GM23338 (cell line): ENCODE measurements at regions not wholly inside any gene's neighbourhood (a gene's known extent, or its start where the extent isn't known, plus 50 kb on each side); places are given as distances from the start of the nearest gene placed in this dataset.

ENCODE experiments used
- POLR2AphosphoS5 ChIP-seq: IDR thresholded peaks from 2 replicates; pipeline ENCODE4 v1.6.1; 2016; ENCODE audit warnings: antibody characterized with exemption, low read depth
- TF ChIP-seq, protein P1 (sequence below), 2 experiments: fragments of 200-600 bp in 1 of 2; sonication (generic) in 1 of 2; conservative IDR thresholded peaks; 2 replicates each; pipeline versions ENCODE4 v1.5.1 to v1.6.1; 2016 to 2017; ENCODE audit warnings: antibody characterized with exemption in 2 of 2, low read depth in 2 of 2, mild to moderate bottlenecking in 2 of 2, moderate library complexity in 1 of 2

- TF ChIP-seq, protein P1, sequence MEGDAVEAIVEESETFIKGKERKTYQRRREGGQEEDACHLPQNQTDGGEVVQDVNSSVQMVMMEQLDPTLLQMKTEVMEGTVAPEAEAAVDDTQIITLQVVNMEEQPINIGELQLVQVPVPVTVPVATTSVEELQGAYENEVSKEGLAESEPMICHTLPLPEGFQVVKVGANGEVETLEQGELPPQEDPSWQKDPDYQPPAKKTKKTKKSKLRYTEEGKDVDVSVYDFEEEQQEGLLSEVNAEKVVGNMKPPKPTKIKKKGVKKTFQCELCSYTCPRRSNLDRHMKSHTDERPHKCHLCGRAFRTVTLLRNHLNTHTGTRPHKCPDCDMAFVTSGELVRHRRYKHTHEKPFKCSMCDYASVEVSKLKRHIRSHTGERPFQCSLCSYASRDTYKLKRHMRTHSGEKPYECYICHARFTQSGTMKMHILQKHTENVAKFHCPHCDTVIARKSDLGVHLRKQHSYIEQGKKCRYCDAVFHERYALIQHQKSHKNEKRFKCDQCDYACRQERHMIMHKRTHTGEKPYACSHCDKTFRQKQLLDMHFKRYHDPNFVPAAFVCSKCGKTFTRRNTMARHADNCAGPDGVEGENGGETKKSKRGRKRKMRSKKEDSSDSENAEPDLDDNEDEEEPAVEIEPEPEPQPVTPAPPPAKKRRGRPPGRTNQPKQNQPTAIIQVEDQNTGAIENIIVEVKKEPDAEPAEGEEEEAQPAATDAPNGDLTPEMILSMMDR (conservative IDR thresholded peaks at IDR 0.05; ENCODE audit: low read depth in 2 of 2) = no peak
- no peak for TF ChIP-seq POLR2AphosphoS5
These were observed 808.7 kb downstream of the NCAM2 start for GRCh38 chr21:21806711-21807597.
